DMS53 (cell line): ENCODE measurements at regions not wholly inside any gene's neighbourhood (a gene's known extent, or its start where the extent isn't known, plus 50 kb on each side); places are given as distances from the start of the nearest gene placed in this dataset.

Experiments
- DNase-seq: peaks from one replicate; lab custom pipeline; 2025; lab: John Stamatoyannopoulos, UW

DNA sequence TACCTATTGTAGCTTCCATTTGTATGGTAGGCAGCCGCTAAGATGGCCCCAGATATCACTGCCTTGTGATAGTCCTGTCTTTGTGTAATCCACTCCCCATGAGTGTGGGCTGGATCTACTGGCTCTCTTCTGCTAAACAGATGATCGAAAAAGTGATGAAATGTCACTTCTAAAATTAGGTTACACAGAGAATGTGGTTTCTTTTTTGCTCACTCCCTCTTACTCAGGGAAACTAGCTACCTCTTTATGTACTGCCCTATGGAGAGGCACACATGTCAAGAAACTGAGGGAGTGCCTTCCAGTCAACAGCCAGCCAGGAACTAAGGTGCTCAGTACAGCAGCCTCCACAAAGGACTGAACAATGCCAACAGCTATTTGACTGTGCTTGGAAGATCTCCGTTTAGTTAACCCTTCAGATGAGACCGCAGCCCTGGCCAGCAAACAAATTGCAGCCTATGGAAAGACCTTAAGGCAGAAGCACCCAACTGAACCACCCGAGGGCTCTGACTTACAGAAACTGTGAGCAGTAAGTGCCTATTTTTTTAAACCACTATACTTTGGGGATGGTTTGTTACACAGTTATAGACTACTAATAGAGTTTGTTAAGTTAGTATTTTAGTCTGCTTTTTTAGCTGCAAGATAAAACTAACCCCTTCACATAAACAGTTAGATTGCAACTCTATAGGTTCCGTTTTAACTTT, 113.2 kb upstream of the MAF start:
- DNase-seq: no peak

DNA sequence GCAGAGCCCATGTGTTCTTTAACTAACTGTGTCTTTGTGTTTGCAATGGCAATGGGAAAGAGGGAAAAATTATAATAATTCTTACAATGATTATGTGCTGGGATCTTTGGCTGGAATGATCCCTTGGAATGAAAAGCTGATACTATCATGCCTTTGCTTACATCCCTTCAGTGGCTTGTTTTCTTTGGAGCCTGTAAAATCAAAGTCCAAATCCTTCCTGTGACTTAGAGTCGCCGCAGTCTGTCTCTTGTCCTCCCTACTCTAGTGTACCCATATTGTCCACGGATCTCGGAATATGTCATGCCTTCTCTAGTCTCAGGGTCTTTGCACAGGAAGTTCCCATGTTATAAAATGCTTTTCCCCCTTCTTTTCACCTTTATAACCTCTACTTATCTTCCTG, 111.7 kb upstream of the MAF start:
- no peak for DNase-seq

DNA sequence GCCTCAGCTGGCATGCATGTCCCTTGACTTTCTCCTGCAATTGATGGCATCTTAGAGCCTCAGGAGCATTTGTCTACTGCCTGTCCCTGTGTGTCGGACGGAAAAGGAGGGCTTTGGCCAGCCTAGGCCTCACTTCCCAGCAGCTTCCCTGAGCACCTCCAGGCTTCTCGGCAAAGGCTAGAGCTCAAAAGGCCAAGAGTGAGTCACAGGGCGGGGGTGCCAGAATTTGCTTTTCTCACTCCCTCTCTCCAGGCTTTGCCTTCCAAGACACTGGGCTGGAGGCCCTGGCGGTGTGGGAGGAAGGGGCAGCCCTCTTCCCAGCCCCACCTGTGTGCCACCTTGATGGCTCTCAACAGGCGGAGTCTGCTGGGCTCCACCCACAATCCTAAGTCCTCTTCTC, 107.3 kb upstream of the MAF start:
- no peak for DNase-seq

DNA sequence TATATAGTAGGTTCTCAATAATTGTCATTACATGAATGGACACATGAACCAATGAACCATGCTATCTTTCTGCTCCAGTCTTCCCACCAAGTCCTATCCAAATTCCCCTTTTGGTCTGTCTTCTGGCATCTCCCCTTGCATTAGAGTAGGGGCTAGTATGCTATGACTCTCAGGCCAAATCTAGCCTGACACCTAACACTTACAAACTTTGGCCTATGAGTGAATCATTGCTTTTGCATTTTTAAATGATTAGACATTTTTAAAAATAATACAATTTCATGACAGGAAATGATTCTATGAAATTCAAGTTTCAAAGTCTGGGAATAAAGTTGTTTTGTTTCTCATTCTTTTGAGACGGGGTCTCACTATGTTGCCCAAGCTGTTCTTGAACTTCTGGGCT, 102.5 kb upstream of the MAF start:
- DNase-seq: no peak

DNA sequence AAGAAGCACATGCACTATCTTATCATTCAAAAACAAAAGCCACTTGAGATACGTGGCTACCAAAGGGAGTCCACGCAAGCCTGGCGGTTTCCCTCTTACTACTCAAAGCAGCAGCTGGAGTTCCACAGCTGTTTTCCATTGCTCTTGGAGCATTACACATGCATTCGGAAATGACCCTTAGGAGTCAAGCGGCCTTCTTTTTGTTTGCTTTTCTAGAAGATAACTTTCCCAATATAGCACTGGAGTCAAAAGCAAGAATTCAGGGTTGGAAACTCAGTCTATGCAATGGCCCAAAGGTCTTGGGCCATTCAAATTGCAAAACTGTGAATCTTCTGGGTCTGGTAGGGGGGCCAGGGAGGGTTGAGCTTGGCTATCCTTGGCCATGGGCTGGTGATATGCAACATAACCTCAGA, 97.8 kb upstream of the MAF start:
- no peak for DNase-seq

DNA sequence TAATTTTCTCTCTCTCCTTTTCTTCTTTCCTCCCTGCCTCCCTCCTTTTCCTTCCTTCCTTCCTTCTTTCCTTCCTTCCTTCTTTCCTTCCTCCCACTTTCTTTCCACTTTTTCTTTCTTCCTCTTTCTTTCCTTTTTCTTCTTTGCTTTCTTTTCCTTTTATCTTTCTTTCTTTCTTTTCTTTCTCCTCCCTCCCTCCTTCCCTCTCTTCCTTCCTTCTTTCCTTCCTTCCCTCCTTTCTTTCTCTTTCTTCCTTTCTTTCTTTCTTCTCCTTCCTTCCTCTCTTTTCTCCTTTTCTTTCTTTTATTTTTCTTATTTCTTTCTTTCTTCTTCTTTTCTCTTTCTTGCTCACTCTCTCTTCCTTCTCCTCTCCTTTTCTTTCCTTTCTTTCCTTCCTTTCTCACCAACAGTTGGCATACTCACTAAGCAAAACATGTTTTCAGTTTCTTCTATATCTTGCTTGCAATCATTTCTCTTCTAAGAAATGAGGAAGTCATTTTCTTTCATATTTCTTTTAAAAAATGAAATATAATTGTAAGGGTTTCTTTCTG, 97.1 kb upstream of the MAF start:
- no peak for DNase-seq

DNA sequence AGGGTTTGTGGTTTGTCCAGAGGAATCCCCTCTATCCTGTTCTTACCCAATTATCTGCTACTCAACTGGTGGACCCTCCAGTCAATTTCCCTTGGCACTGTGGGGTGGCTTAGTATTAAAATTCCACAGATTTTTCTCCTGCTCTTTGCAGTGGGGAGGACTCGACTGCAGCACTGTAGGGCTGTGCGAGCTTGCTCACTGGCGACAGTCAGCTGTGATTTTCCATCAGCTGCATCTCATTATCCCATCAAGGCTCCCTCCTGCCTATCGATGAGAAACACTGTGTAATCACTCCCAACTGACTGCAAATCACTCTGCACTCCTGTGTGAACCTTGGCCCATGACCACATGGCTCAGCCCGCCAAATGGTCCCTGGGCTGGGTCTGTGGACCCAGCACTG, 90.5 kb upstream of the MAF start:
- DNase-seq: no peak

DNA sequence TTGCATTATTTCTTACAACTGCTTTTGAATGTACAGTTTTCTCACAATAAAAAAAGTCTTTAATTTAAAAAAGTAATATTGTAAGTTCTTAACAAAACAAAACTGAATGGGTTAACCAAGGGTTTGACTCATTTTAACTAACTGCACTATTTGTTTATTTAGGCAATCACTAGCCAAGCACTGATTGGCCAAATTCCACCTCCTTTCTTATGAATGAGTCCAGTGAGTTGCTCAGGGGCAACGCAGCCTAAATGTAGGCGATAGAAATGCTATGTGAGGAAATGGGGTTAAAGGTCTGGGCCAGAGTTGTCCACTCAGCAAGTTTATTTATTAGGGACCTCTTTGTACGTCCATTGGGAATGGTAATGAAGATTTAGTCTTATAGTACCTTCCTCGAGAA, 89.6 kb upstream of the MAF start:
- no peak for DNase-seq

DNA sequence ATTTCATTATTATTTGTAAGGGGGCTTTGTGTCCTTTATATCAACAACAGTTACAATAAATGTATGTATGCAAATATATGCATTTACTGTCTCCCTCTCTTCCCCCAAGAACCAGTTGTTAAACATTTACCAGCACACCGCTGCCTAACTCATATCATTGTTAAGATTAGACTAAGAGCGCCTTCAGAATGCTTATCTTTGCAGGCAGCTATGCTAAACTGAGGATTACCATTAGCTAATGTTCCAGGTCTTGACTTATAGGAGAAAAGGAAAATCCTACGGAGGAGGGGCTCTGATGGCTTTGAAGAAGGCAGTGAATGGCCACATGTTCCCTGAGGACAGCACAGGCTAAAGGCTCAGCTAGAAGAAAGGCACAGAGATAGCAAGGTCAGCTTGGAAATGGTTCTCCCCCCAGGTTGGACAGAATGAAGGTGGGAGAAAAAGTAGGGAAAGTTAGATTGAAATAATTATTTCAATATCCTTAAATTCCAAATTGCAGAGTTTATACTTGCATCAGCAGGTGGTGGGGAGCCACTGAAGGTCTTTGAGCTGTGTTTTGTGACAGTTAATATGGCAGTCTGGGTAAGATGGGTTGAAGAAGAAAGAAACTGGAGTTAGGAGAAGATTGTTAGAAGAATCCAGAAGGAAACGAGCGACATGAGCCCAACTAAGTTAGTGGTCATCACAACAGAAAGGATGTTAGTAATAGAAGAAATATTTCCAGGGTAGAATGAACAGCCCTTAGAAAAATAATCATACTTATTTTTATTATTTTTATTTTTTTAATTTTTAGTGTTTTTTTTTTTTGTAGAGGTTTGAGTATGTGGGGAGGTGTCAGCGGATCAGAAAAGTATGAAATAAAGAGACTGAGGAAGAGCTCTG, 87.0 kb upstream of the MAF start:
- DNase-seq: no peak

DNA sequence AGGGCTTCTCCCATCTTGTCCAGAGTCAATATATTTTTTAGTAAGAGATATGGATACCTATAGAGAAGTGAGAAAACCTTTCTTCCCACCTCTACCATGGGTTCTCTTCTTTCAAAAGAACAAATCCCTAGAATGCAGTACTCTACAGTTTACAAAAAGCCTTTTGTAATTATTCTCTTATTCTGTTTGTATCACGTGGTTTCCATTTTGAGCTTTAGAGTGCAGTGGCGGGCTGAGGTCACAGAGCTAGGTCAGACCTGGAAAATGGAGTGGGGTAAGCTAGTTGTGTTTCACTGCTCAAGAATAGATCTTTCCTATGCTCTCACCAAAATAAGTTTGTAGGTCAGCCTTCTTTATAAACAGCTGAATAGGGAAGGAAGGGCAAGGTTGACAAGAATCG, 85.3 kb upstream of the MAF start:
- no peak for DNase-seq

DNA sequence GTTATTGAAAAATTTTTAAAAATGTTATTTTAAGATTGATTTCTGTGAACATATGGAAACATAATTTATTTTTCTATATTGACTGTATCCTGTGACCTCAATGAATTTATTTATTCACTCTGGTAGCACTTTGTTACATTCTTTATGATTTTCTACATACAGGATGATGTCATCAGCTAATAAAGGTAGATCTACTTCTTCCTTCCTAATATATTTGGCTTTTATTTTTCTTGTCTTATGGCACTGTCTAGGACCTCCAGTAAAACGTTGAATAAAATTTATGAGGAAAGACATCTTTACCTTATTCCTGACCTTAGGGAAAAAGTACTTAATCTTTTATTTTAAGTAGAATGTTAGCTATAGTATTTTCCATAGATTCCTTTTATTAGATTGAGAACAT, 78.8 kb upstream of the MAF start:
- DNase-seq: no peak

DNA sequence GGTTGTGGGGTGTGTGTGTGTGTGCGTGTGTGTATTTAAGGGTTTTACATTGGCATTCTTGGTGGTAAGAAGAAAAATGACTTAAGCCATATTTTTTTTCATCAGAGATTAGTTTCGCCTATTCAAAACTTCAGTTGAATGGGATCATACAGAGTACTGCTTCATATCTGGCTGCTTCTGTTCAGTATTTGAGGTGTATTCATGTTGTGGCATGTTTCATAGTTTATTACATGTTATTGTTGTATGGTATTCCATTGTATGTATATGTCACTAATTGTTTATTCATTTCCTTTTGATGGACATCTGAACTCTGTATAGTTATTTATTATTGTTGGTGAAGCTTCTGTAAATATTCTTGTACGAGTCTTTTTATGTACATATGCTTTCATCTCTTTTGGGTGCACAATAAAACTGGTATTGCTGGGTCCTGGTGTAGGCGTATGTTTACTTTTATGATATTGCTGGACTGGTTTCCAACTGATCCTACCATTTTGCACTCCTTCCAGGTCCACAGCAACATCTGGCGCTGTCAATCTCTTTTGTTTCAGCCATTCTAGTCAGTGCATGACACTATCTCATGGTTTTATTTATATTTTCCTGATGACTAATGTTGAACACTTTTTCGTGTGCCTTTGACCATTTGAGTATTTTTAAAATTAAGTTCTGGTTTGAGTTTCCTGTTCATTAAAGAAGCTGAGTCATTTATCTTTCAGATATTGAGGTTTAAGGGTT, 77.4 kb upstream of the MAF start:
- peak; percentile 85 for DNase-seq

DNA sequence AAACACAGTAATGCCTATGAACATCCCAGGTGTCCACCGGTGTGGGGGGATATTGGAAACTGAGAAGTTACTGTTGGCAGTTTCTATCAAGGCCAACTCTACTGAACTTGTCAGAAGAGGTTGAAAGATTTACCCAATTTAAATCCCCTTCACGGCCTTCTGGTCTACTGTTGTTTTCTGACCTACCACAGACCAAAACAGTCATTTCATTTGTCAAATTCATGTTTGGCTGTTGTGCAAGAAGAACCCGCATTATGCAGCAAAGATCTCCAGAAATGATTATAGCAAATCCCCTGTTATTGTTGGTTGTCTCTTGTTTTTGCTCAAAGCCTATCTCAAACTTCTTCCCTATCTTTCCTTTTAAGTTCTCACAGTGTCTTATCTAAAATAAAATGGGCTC, 73.1 kb upstream of the MAF start:
- no peak for DNase-seq

DNA sequence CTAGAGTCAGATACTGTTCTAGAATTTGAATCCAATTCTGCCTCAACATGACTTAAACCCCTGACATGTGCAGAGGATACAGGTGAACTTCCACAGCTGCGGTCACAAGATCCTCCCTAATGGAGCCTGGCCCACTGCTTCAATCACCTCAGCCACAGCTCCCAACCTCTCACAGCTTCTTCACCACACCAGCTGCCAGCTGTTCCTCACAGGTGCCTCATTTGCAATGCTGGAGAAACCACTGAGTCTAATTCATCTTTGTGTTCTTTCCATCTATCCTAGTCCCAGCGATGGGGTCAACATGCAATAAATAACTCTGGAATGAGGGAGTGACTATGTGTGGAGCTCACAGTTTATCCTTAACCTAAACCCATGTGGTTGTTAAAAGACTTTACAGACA, 72.0 kb upstream of the MAF start:
- DNase-seq: no peak

DNA sequence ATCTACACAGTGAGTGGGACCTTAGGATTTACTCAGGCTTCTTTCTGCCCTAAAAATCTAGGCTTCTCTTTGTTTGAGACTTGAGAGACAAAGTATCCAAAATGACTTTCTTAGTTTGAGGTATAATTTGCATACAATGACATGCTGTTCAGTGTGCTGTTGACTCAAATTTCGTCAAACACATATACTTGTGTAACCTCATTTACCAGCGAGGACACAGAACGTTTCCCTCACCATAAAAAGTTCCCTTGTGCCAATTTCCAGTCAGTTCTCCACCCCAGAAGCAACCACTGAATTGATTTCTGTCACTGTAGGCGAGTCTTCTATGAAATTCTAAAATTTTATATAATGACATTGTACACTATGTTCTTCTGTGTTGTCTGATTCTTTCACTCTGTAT, 68.0 kb upstream of the MAF start:
- DNase-seq: no peak

DNA sequence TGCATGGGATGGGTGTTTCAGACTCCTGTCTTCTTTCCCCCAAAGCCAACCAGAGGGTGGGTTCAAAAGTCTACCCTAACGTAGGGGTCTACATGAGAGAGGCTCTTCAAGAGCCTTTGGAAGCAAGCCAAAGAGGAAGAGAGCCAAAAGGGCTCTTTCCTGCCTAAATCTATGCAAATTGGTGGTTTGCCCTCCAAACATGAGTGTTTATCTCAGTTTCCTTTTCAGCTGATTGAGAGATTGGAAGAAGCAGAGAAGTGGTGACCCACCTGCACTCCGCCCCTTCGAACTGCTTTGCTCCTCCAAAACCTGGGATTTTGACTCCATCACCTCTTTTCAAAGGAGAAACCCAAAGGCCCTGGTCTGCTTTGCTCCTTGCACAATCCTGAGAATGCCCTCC, 65.4 kb upstream of the MAF start:
- no peak for DNase-seq

DNA sequence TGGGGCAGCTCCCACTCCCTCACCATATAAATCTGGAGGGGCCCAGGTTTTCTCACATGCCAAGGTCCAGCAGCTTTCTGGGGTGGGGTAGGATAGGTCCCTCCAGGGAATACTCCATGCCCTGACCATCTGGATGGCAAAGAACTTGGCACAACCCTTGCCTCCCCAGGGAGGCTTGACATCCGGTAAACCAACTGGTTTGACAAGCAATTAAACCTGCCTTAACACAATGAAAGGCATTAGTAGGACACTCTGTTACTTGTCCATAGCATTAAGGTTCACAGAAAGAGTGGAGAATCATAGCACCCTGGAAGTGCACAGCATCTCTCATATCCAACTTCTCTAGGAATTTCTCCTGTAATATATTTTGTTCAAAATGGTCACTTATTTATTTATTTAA, 63.9 kb upstream of the MAF start:
- DNase-seq: peak; percentile 17

DNA sequence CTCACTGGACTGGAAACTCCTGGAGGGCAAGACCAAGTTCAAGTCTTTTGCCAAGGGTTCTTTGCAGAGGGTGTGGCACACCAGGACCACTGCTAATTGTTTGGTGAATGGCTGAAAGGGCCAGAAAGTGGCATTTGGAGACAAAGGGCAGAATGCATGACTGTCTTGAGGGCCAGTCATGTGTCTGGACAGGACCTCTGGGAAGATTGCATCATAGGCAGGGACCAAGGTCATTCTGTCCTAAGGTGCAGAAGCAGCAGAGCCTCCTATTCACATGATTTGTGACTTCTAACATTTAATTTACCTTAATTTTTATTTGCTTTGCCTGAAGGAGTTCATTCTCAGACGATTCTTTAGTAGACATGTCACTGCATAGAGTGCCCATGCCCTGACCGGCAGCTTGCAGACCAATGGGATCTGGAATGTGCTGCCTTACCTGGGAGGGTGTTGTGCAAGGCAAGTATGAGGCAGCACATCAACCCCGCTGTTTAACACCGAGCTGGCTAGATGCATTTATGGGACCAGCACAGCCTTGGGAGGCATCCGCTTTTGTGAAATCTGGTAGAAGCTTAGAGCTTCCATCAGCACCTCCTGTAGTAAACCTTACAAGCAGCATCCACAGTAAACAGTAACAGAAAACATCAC, 62.3 kb upstream of the MAF start:
- no peak for DNase-seq

DNA sequence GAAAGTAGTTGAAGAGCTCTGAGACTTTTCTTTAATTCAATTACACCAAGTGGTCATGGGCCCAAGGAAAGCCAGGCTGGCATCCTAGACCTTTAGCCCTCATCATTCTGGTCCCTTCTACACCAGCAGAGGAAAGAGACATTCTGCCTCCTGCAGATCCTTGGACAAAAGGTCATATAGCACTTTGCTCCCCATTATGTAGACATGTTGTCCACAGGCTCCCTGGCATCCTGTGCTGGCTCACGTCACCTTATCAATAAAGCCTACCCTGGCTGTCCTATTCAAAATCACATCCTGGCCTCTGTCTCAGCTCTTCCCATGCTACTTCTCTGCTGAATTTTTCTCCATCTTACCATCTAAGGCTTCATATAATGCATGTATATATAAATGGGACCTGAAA, 61.6 kb upstream of the MAF start:
- no peak for DNase-seq

DNA sequence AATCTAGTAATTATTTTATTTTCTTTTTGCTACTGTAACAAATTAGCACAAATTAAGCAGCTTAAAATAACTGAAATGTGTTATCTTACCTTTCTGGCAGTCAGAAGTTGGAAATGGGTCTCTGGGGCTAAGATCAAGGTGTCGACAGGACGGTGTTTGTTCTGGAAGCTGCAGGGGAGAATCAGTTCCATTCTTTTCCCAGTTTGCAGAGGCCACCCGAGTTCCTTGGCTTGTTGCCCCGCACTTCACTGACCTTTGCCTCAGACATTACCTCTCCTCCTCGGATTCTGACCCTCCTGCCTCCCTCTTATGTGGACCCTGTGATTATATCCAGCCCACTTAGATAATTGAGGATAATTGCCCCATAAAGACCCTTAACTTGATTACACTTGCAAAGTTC, 61.0 kb upstream of the MAF start:
- DNase-seq: no peak

DNA sequence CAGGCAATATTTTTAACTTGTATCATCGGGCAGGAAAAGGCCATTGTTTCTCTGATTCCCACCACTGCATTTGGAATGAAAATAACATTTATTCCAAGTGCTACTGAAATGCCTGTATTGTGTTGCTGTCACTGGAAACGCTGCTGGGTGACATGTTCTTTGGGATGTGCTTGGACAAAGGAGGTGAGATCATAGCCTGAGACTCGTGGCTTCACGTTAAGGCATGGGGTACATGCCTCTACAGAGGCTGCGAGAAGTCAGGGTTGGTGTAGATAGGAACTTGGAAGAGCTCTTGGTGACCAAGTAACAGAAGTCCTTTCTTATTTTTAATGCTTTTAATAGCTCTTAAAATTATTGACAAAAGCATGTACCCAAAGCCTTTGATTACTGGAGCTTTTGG, 58.8 kb upstream of the MAF start:
- no peak for DNase-seq

DNA sequence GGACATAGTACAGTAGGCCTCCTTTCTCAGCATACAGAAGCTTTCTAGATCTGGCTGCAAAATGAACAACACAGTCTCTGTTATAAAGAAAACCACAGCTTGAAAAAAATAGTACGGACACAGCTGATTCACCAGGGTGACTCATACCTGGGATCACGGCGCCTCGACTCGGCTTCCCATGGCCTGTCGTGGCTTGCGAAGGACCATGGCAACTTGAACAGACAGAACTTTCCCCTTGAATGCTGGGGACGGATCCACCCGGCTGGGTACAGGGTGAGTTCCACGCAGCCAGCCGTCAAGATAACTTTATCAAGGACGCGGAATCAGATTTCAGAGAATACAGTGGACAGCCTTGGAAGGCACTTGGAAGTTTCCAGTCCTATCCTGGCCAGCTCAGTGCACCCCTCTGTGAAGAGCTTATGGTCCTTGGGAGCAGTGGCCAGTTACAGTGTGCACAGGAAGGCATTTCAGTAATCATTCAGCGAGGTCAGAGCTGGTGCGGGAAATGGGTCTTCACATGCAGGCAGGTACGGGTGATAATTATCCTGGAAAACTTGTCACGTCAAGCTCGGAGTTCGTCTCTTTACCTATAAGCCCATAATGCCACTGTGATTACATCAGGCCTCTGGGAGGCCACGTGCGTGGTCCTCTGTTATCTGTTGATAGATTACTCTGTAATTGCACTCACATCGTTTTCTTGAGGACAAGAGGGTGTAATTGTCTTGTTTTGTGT, 57.9 kb upstream of the MAF start:
- DNase-seq: peak; percentile 79
